ENCODE measurements at regions not wholly inside any gene's neighbourhood (a gene's known extent, or its start where the extent isn't known, plus 50 kb on each side); places are given as distances from the start of the nearest gene placed in this dataset.
"Not testable (repeated sequence)": the region's sequence is repeated elsewhere in the genome, so short reads cannot be mapped to it uniquely, and the experiment has no call there.

DNA sequence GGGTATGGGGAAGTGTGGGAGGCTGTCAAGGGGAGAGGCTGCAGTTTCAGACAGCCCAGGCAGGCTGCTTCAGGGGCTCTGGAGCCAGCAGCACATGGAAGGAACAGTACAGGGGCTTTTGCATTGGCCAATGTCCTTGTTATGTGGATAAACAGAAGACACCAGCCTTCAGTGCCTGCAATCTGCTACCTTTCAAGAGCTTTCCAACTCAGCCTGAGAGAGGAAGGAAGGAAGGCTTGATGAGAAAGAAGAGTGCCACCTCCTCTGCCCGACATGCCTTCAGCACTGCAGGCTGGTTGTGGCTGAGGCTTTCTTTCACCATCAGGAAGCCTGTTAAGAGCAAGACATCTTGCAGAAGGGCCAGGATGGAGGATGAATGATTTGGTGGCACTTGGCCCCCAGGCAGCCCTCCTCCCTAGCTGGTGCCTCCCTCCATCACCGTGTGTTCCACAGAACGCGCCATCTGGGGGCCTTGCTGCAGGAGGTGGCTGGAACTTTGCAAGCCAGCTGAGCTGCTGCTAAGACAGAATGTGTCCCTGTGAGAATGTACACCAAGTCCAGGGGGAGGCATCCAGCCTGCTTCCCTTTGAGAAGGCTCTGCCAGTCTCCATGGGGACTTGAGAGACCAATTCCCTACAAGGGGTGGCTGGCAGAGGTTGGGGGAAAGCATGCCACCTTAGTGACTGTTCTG, 372.4 kb upstream of the PROX1 start:
- H3K4me1 Mint-ChIP-seq (ENCODE audit: low read depth), result no peaks in the 10 kb centered on the region
- H3K27me3 Mint-ChIP-seq, result peaks cover 6% of the 10 kb centered on the region
- no peak overlapping the region for H3K4me3 Mint-ChIP-seq
- H3K27ac Mint-ChIP-seq, result no peak overlapping the region
- H3K9me3 Mint-ChIP-seq (ENCODE audit: low read depth), result no peaks in the 10 kb centered on the region
- no peaks in the 10 kb centered on the region for H3K36me3 Mint-ChIP-seq

DNA sequence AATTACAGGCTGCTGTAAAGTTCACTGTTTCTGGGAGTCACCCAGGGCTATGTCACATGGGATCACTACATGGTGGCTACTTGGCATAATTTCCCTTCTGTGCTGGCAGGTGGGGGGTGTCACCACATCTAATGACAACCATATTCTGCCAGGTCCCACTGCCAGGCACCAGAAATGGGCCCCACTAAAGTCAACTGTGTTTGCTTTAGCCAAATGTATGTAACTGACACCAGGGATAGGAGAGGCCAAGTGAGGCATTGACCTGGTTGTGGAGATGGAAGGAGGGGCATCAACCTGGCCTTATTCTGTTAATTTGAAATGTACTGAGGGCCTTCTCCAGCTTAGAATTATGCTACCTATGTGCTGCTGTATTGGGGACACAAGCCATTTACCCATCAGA, 370.6 kb upstream of the PROX1 start:
- Mint-ChIP-seq H3K36me3 (no peaks in the 10 kb centered on the region), H3K27ac (no peak overlapping the region), H3K27me3 (peaks cover 9% of the 10 kb centered on the region), H3K9me3 (ENCODE audit: low read depth) (no peaks in the 10 kb centered on the region), H3K4me1 (ENCODE audit: low read depth) (no peaks in the 10 kb centered on the region), H3K4me3 (no peak overlapping the region)

DNA sequence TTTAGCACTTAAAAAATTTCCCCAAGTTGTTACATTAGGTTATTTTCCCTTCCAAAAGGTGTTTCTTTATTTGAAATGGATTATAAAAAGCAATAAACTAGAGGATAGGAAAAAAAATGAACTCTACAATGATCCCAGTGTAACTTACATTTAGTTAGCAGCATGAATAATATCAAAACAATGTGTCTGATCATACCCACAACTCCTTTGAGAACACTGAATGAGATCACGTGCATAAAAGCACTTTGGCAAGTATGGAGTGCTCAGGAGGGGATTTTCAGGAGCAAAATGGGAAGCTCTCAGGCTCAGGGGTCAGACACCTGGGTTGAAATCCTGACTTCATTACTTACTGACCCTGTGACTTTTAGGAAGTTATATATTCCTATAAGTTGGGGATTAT, 369.7 kb upstream of the PROX1 start:
- Mint-ChIP-seq H3K4me3 (no peak overlapping the region), H3K4me1 (ENCODE audit: low read depth) (no peaks in the 10 kb centered on the region), H3K9me3 (ENCODE audit: low read depth) (no peaks in the 10 kb centered on the region), H3K27ac (no peak overlapping the region), H3K36me3 (no peaks in the 10 kb centered on the region), H3K27me3 (peaks cover 9% of the 10 kb centered on the region)

DNA sequence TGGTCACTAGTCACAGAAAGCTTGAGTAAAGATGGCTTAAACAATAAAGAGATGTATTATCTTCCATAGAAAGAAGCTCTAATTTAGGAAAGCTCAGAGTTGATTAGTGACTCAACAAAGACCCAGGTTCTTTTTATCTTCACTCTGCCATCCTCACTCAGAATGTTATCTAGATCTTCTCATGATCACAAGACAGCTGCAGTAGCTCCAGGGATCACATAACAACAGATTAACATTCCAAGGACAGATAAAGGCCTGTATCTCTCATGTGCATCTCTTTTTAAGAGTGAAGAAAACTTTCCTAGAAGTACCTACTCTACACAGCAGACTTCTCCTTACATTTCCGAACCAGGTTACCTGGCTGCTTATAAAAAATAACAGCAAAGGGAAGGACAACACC, 368.7 kb upstream of the PROX1 start:
- Mint-ChIP-seq H3K9me3 (ENCODE audit: low read depth) (no peaks in the 10 kb centered on the region), H3K27me3 (peaks cover 9% of the 10 kb centered on the region), H3K27ac (no peak overlapping the region), H3K4me1 (ENCODE audit: low read depth) (no peaks in the 10 kb centered on the region), H3K36me3 (no peaks in the 10 kb centered on the region), H3K4me3 (no peak overlapping the region)

DNA sequence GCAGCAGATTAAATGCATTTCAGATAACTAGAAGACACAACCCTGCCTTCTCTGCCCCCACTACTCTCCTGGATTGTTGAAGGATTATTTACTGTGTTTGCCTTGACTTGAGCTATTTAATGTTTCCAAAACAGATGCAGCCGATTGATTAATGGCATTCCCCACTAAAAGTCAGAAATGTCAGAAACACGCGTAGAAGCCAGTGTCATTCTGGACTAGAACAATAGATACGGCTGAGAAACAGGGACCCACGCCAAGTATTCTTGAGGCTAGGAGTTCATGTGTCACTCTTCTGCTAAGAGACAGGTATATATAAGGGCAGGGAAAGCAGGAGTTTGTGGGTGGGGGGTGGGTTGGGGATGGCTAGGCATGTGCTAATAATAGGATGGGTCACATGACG, 366.7 kb upstream of the PROX1 start:
- Mint-ChIP-seq H3K4me3 (no peak overlapping the region), H3K9me3 (ENCODE audit: low read depth) (no peaks in the 10 kb centered on the region), H3K27me3 (peaks cover 5% of the 10 kb centered on the region), H3K4me1 (ENCODE audit: low read depth) (no peaks in the 10 kb centered on the region), H3K36me3 (no peaks in the 10 kb centered on the region), H3K27ac (no peak overlapping the region)

DNA sequence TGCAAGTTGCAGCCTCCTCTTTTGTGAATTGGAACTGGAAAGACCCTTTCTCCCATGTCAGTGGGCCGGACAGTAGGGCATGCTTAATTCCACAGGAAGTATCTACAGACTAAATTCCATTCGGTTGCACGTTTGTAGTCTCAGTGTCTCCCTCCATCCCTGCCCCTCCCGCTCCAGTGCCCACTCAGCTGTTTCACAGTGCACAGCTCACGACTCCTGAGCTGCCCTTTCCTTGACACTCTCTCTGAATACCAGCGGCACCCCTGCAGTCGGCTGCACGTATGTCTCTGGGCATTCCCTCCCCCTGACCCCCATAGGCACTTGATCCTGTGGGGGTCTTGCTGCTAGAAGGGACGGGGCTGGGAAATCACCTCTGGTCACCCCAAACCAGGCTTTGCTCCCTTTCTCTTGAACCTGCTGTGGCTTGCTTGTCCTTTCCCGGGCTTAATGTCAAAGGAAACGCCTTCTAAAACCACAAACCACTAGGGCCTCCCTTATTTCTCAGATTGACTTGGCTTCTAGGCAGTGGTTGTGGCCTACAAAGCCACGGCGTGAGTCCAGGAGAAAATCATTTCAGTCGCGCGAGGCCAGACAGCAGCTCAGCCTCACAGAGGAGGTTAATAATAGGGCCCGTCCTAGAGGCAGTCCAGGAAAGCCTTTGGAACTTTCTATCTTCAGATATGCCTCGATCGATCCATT, 365.3 kb upstream of the PROX1 start:
- H3K27ac Mint-ChIP-seq, result no peak overlapping the region
- H3K9me3 Mint-ChIP-seq (ENCODE audit: low read depth), result no peaks in the 10 kb centered on the region
- peaks cover 2% of the 10 kb centered on the region for H3K36me3 Mint-ChIP-seq
- H3K4me3 Mint-ChIP-seq, result no peak overlapping the region
- H3K27me3 Mint-ChIP-seq, result peaks cover 5% of the 10 kb centered on the region
- no peaks in the 10 kb centered on the region for H3K4me1 Mint-ChIP-seq (ENCODE audit: low read depth)

DNA sequence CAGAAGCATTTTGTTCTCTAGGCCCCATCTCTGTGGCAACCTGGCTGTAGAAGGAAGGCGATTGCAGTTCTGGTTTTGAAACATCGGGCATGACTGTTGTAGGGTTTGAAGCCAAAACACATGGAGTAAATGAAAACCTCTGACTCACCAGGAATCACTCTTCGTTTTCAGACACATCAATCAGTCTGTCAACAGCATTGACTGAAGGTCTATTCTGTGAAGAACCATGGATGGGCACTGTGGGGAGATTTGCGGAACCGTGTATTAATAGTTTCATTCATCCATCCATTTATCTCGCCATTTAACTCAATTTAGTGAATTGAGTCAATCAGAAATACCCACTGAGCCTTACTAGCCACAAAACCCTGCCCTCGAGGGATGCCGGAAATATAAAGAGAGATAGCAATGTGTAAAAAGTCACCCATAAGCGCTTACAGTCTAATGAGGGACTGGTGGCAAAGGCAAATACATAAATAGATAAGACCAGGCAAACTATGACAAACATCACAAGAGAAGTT, 364.6 kb upstream of the PROX1 start:
- H3K9me3 Mint-ChIP-seq (ENCODE audit: low read depth), result no peaks in the 10 kb centered on the region
- peaks cover 5% of the 10 kb centered on the region for H3K27me3 Mint-ChIP-seq
- H3K27ac Mint-ChIP-seq, result no peak overlapping the region
- no peaks in the 10 kb centered on the region for H3K4me1 Mint-ChIP-seq (ENCODE audit: low read depth)
- H3K36me3 Mint-ChIP-seq, result peaks cover 2% of the 10 kb centered on the region
- H3K4me3 Mint-ChIP-seq, result no peak overlapping the region

DNA sequence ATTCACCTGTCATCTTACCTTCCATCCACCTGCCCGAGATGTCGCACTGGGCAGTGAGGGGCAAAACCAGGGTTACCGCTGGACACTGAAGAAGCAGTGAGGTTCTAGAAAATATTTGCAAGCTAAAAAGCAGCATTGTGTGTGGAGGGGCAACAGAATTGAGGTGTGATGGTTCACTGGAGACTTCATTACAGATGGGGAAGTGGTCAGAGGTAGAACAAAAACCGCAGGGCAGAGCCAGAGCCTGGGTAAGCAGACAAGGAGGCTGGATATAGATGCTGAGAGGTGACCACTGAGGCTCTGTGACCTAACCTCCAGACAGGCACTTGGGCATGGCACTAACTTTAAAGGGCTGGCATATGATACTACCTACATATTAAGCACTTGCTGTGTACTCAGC, 363.9 kb upstream of the PROX1 start:
- no peak overlapping the region for H3K4me3 Mint-ChIP-seq
- no peak overlapping the region for H3K27ac Mint-ChIP-seq
- H3K36me3 Mint-ChIP-seq, result peaks cover 2% of the 10 kb centered on the region
- no peaks in the 10 kb centered on the region for H3K4me1 Mint-ChIP-seq (ENCODE audit: low read depth)
- peaks cover 5% of the 10 kb centered on the region for H3K27me3 Mint-ChIP-seq
- no peaks in the 10 kb centered on the region for H3K9me3 Mint-ChIP-seq (ENCODE audit: low read depth)

DNA sequence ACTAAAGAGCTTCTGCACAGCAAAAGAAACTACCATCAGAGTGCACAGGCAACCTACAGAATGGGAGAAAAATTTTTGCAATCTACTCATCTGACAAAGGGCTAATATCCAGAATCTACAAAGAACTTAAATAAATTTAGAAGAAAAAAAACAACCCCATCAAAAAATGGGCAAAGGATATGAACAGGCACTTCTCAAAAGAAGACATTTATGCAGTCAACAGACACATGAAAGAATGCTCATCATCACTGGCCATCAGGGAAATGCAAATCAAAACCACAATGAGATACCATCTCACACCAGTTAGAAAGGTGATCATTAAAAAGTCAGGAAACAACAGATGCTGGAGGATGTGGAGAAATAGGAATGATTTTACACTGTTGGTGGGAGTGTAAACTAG, 351.0 kb upstream of the PROX1 start:
- not testable (repeated sequence) for H3K36me3 Mint-ChIP-seq; H3K27me3 Mint-ChIP-seq; H3K27ac Mint-ChIP-seq; H3K9me3 Mint-ChIP-seq (ENCODE audit: low read depth); H3K4me1 Mint-ChIP-seq (ENCODE audit: low read depth); H3K4me3 Mint-ChIP-seq

DNA sequence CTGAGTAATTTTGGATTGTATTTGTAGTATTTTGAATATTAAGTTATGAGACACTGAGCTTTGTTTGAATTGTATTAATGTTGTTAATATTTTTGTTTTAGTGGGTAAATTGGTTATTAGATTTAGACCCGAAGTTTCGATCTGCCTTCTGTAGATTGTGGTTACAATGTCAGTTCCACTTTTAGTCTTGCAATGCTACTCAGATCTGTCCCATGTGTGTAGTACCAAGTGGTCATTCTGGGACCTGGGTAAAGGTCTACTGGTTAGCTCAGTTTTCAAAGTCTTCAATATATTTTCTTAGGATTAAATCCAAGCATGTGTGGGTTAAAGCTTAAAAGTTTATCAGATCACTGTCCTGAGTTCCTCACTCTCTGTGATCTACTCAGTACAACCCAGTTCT, 346.5 kb upstream of the PROX1 start:
- no peak overlapping the region for H3K4me3 Mint-ChIP-seq
- no peaks in the 10 kb centered on the region for H3K36me3 Mint-ChIP-seq
- H3K27ac Mint-ChIP-seq, result no peak overlapping the region
- peaks cover 8% of the 10 kb centered on the region for H3K27me3 Mint-ChIP-seq
- H3K9me3 Mint-ChIP-seq (ENCODE audit: low read depth), result no peaks in the 10 kb centered on the region
- no peaks in the 10 kb centered on the region for H3K4me1 Mint-ChIP-seq (ENCODE audit: low read depth)

DNA sequence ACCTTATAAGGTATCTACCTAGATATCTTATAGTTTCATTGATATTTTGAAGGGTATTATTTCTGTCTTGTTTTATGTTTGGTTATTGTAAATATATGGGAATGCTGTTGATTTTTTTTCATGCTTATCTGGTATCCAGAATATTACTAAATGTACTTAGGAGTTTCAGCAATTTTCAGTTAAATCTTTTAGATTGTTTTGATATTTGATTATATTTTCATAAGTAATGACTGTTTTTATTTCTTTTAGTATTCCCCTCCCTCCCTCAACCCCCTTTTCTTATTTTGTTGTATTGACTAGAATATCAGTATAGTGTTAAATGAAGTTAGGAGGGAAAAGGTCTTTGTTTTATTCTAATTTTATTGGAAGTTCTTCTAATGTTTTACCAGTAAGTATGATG, 344.4 kb upstream of the PROX1 start:
- H3K27me3 Mint-ChIP-seq, result peaks cover 12% of the 10 kb centered on the region
- no peaks in the 10 kb centered on the region for H3K36me3 Mint-ChIP-seq
- H3K4me3 Mint-ChIP-seq, result no peak overlapping the region
- H3K4me1 Mint-ChIP-seq (ENCODE audit: low read depth), result no peaks in the 10 kb centered on the region
- H3K9me3 Mint-ChIP-seq (ENCODE audit: low read depth), result no peaks in the 10 kb centered on the region
- no peak overlapping the region for H3K27ac Mint-ChIP-seq

DNA sequence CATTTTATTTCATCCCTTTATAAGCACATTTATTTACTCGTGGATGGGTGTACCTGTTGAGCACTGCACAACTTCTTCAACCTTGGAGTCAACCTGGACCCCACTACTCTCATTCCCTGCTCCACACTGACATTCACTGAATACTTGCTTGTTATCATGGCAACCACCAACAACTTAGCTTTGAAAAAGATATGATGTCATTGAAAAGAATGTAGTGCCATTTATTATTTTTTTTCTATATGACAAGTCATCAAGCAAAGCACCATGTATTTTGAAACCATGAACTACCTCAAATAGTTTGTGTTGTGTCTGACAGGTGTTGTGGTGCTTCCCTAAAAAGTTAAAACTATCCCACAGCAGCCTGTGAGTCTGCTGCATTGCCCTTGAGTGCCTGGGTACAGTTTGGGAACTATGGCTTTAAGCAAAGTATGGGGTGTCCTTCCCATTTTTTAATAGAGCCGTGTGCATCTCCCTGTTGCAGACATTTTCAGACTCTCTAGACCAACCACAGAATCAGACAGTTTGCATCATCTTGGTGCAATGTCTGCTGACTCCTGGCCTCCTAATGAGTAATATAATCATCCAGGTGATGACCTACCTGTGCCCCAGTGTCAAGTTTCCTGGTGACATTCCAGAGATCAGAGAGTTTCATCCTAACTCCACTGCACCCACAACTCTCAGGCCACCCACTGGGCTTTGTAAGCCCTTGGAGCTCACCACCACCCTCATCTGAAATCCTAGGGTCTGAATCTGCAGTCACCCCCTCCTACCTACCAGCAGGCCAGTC, 339.7 kb upstream of the PROX1 start:
- no peaks in the 10 kb centered on the region for H3K9me3 Mint-ChIP-seq (ENCODE audit: low read depth)
- H3K27ac Mint-ChIP-seq, result no peak overlapping the region
- H3K4me3 Mint-ChIP-seq, result no peak overlapping the region
- no peaks in the 10 kb centered on the region for H3K4me1 Mint-ChIP-seq (ENCODE audit: low read depth)
- H3K36me3 Mint-ChIP-seq, result no peaks in the 10 kb centered on the region
- peaks cover 12% of the 10 kb centered on the region for H3K27me3 Mint-ChIP-seq

DNA sequence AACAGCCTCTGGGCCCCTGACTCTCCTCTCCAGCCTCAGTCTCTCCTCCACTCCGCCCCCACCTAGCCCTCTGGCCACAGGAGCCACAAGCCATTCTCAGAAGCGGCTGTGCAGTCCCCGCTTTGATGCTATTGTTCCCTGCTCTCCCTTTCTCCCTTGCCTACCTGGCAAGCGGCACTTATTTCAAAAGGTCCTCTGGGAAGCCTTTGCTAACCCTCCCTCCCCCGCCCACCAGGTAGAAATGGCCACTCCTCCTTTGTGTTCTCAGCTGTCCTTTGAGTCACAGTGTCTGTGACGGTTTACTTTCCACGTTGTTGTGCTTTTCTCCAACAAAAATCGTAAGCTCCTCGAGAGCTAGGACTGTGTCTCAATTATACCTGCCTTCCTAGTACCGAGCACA, 338.4 kb upstream of the PROX1 start:
- Mint-ChIP-seq H3K27me3 (peaks cover 12% of the 10 kb centered on the region), H3K4me3 (no peak overlapping the region), H3K4me1 (ENCODE audit: low read depth) (no peaks in the 10 kb centered on the region), H3K9me3 (ENCODE audit: low read depth) (no peaks in the 10 kb centered on the region), H3K36me3 (no peaks in the 10 kb centered on the region), H3K27ac (no peak overlapping the region)

DNA sequence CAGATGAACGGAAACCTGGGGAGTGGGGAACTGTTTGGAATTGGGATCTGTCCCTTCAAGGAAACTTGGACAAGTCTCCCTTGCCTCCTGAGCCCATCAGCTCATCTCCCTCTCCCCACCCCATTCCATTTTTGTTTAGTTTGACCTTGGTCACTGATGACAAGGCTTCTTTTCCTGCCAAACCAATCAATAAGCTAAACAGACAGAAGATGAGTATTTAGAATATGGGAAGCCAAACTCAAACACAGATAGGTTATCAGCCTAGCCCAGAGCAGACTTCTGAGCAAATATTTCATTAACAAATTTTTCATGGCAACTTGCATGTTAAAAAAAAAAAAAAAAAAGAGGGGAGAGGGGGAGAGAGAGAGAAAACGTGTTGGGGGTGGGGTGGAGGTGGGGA, 337.2 kb upstream of the PROX1 start:
- Mint-ChIP-seq H3K27ac (no peak overlapping the region), H3K9me3 (ENCODE audit: low read depth) (no peaks in the 10 kb centered on the region), H3K4me1 (ENCODE audit: low read depth) (no peaks in the 10 kb centered on the region), H3K4me3 (no peak overlapping the region), H3K36me3 (no peaks in the 10 kb centered on the region), H3K27me3 (peaks cover 8% of the 10 kb centered on the region)

DNA sequence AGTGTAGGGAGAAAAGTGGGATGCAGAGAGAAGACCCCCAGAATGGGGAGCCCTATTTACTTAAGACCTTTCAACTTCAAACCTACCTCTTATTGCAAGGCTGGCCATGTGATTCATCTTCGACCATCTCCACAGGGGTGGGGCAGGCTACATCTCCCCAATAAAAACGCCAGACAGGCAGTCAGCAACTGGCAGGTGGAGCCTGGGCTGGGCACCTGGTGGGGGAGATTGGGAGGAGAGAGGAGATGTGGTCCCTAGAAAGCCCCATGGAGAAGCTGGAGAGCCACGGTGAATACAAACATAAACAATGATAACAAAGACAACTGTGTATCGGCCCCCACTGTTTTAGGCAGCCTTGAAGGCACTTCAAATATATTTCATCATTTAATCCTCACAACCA, 336.7 kb upstream of the PROX1 start:
- Mint-ChIP-seq H3K27ac (no peak overlapping the region), H3K4me1 (ENCODE audit: low read depth) (no peaks in the 10 kb centered on the region), H3K9me3 (ENCODE audit: low read depth) (no peaks in the 10 kb centered on the region), H3K27me3 (peaks cover 5% of the 10 kb centered on the region), H3K4me3 (no peak overlapping the region), H3K36me3 (no peaks in the 10 kb centered on the region)
